ENCODE measurements at regions not wholly inside any gene's neighbourhood (a gene's known extent, or its start where the extent isn't known, plus 50 kb on each side); places are given as distances from the start of the nearest gene placed in this dataset.

DNA sequence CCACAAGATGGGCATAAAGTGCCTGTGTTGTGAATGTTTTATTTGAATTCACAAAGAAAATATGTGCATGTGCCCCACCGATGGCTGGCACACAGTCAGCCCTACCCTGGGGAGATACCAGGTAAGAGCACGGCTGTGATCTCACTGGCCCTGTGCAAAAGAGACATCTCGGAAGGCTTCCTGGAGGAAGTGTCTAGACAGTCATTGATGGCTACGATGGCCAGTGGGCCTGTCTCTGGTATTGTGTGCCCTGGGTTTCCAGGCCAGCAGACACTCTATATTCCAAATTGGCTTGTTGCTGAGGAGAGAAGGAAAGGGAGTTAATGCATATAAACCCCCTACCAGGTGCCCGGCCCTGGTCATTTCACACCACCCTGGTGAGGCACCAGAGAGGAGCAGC, 211.7 kb downstream of the GLI2 start (continued):
- TF ChIP-seq ZNF263 (CRISPR knock-in tag; IDR thresholded peaks at IDR 0.05; ENCODE audit: low read depth) (no peak), CREM (CRISPR knock-in tag; IDR thresholded peaks at IDR 0.05) (no peak), ATF1 (CRISPR knock-in tag; IDR thresholded peaks at IDR 0.05) (no peak)
- TF ChIP-seq, protein P1, sequence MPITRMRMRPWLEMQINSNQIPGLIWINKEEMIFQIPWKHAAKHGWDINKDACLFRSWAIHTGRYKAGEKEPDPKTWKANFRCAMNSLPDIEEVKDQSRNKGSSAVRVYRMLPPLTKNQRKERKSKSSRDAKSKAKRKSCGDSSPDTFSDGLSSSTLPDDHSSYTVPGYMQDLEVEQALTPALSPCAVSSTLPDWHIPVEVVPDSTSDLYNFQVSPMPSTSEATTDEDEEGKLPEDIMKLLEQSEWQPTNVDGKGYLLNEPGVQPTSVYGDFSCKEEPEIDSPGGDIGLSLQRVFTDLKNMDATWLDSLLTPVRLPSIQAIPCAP (CRISPR knock-in tag; IDR thresholded peaks at IDR 0.05), result no peak

DNA sequence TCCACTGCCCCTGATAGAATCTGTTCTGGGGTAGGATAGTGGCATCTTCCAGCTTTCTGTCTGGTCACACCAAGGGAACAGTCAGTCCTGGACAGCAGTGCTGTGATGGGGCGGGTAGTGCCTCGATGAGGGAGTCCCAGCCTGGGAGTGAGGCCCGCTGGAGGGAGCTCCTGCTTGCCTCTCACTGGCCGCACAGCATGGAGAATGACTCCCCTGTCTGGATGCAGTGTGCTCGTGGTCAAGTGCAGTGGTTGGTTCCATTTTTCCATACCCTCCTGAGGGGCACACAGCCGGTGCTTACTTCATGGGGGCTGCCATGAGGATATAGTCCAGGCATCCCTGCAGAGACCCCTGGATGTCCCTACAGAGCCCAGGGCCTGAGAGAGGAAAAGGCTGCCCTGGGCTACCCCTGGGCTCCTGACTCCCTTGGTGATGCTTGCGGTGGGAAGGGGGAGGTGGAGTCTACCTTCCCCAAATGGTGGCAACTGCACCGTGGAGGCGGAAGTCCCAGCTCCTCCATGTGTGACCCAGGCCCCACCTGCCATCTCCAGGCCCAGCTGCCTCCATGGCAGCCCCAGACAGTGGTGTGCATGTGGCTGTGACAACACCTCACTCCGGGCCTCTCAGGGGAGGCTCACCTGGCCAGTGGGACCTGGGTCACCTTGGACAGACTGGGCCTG, 212.5 kb downstream of the GLI2 start:
- TF ChIP-seq ELF4 (CRISPR knock-in tag; IDR thresholded peaks at IDR 0.05; ENCODE audit: low read depth) (no peak), NR1H2 (CRISPR knock-in tag; IDR thresholded peaks at IDR 0.05) (no peak), NFYB (CRISPR knock-in tag; conservative IDR thresholded peaks at IDR 0.05; ENCODE audit: low read depth) (no peak), ZNF138 (CRISPR knock-in tag; conservative IDR thresholded peaks at IDR 0.05) (no peak), ZNF423 (CRISPR knock-in tag; IDR thresholded peaks at IDR 0.05) (no peak)
- TF ChIP-seq, protein P2, sequence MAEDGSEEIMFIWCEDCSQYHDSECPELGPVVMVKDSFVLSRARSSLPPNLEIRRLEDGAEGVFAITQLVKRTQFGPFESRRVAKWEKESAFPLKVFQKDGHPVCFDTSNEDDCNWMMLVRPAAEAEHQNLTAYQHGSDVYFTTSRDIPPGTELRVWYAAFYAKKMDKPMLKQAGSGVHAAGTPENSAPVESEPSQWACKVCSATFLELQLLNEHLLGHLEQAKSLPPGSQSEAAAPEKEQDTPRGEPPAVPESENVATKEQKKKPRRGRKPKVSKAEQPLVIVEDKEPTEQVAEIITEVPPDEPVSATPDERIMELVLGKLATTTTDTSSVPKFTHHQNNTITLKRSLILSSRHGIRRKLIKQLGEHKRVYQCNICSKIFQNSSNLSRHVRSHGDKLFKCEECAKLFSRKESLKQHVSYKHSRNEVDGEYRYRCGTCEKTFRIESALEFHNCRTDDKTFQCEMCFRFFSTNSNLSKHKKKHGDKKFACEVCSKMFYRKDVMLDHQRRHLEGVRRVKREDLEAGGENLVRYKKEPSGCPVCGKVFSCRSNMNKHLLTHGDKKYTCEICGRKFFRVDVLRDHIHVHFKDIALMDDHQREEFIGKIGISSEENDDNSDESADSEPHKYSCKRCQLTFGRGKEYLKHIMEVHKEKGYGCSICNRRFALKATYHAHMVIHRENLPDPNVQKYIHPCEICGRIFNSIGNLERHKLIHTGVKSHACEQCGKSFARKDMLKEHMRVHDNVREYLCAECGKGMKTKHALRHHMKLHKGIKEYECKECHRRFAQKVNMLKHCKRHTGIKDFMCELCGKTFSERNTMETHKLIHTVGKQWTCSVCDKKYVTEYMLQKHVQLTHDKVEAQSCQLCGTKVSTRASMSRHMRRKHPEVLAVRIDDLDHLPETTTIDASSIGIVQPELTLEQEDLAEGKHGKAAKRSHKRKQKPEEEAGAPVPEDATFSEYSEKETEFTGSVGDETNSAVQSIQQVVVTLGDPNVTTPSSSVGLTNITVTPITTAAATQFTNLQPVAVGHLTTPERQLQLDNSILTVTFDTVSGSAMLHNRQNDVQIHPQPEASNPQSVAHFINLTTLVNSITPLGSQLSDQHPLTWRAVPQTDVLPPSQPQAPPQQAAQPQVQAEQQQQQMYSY (CRISPR knock-in tag; IDR thresholded peaks at IDR 0.05), result no peak
- TF ChIP-seq, protein P3, sequence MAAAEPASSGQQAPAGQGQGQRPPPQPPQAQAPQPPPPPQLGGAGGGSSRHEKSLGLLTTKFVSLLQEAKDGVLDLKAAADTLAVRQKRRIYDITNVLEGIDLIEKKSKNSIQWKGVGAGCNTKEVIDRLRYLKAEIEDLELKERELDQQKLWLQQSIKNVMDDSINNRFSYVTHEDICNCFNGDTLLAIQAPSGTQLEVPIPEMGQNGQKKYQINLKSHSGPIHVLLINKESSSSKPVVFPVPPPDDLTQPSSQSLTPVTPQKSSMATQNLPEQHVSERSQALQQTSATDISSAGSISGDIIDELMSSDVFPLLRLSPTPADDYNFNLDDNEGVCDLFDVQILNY (CRISPR knock-in tag; IDR thresholded peaks at IDR 0.05), result no peak
- no peak for ATAC-seq
- H3K4me1 Mint-ChIP-seq, result no peaks in the 10 kb centered on the region; the same call in 1 of the 2 replicates
- H3K27ac Mint-ChIP-seq, result no peak overlapping the region
- no peak overlapping the region for H3K4me3 Mint-ChIP-seq
- CTCF ChIA-PET, result interaction anchor here (1.3 to 1.8 kb wide), 3 partner anchors 11 to 252 kb away, joined by 3 to 11 read pairs (median 4); no protein-coding TSS in a partner anchor
- POLR2A ChIA-PET, result no interaction called here
- peaks cover 1% of the 10 kb centered on the region for H3K36me3 Mint-ChIP-seq
- DNase-seq (ENCODE audit: low spot score), result no peak
- no peaks in the 10 kb centered on the region for H3K9me3 Mint-ChIP-seq
- H3K27me3 Mint-ChIP-seq (ENCODE audit: low read depth), result no peaks in the 10 kb centered on the region

DNA sequence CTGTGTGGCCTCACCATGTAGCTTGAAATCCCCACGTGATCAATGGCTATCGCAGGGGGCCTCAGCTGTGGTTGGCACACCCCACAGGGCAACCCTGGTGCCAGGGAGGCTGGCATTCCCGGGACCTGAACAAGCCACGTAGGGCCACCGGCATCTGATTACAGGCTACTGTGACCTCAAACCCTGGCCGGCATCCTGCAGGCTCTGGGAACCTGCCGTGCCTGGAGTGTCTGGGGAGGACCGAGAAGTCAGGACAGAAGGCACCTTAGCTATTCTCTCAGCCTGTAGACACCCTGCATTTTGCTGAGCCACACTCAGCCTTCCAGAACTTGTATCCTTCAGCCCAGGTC, 213.0 kb downstream of the GLI2 start:
- H3K4me3 Mint-ChIP-seq, result no peak overlapping the region
- ATAC-seq (no peak), DNase-seq (ENCODE audit: low spot score) (no peak)
- no peaks in the 10 kb centered on the region for H3K9me3 Mint-ChIP-seq
- H3K36me3 Mint-ChIP-seq, result no peaks in the 10 kb centered on the region; the same call in 1 of the 2 replicates
- CTCF ChIA-PET, result interaction anchor here (1.2 to 1.8 kb wide), 4 partner anchors 10 to 253 kb away, joined by 3 to 11 read pairs (median 4); no protein-coding TSS in a partner anchor
- no peaks in the 10 kb centered on the region for H3K27me3 Mint-ChIP-seq (ENCODE audit: low read depth)
- POLR2A ChIA-PET, result no interaction called here
- no peak overlapping the region for H3K27ac Mint-ChIP-seq
- no peaks in the 10 kb centered on the region; the same call in 1 of the 2 replicates for H3K4me1 Mint-ChIP-seq
- TF ChIP-seq MXD4 (CRISPR knock-in tag; IDR thresholded peaks at IDR 0.05; ENCODE audit: borderline replicate concordance), result no peak
- TF ChIP-seq, protein P4, sequence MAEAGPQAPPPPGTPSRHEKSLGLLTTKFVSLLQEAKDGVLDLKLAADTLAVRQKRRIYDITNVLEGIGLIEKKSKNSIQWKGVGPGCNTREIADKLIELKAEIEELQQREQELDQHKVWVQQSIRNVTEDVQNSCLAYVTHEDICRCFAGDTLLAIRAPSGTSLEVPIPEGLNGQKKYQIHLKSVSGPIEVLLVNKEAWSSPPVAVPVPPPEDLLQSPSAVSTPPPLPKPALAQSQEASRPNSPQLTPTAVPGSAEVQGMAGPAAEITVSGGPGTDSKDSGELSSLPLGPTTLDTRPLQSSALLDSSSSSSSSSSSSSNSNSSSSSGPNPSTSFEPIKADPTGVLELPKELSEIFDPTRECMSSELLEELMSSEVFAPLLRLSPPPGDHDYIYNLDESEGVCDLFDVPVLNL (CRISPR knock-in tag; IDR thresholded peaks at IDR 0.05; ENCODE audit: borderline replicate concordance, low read depth), result no peak
- no peak for TF ChIP-seq ZNF671 (CRISPR knock-in tag; IDR thresholded peaks at IDR 0.05)
- TF ChIP-seq, protein P5, sequence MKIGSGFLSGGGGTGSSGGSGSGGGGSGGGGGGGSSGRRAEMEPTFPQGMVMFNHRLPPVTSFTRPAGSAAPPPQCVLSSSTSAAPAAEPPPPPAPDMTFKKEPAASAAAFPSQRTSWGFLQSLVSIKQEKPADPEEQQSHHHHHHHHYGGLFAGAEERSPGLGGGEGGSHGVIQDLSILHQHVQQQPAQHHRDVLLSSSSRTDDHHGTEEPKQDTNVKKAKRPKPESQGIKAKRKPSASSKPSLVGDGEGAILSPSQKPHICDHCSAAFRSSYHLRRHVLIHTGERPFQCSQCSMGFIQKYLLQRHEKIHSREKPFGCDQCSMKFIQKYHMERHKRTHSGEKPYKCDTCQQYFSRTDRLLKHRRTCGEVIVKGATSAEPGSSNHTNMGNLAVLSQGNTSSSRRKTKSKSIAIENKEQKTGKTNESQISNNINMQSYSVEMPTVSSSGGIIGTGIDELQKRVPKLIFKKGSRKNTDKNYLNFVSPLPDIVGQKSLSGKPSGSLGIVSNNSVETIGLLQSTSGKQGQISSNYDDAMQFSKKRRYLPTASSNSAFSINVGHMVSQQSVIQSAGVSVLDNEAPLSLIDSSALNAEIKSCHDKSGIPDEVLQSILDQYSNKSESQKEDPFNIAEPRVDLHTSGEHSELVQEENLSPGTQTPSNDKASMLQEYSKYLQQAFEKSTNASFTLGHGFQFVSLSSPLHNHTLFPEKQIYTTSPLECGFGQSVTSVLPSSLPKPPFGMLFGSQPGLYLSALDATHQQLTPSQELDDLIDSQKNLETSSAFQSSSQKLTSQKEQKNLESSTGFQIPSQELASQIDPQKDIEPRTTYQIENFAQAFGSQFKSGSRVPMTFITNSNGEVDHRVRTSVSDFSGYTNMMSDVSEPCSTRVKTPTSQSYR (CRISPR knock-in tag; IDR thresholded peaks at IDR 0.05), result no peak
- TF ChIP-seq TEAD4 (CRISPR knock-in tag; IDR thresholded peaks at IDR 0.05), result no peak
- TF ChIP-seq ETV6 (CRISPR knock-in tag; IDR thresholded peaks at IDR 0.05), result no peak
- TF ChIP-seq, protein P6, sequence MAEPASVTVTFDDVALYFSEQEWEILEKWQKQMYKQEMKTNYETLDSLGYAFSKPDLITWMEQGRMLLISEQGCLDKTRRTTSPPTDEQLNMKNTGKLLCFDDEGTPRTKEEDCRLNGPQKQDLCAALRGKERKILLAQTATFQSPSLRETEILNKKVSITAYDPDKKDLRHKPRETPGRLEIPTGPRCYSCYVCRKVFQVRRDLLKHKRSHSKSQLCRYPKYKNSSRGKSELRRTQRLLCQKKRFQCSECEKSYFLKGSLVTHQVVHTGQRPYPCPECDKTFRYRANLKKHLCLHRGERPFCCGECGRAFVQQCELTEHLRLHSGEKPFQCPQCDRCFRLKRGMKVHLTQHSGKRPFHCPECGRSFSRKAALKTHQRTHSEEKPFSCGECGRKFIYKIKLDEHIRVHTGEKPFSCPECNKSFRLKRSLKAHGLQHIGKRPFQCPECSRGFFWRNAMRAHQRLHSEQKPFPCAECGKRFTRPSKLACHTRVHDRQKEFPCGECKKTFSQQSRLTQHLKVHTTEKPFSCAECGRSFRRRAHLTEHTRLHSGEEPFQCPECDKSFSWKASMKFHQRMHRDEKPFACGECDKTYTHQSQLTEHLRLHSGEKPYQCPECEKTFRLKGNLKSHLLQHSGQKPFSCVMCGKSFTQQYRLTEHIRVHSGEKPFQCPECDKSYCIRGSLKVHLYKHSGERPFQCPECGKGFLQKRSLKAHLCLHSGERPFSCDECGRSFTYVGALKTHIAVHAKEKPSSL (CRISPR knock-in tag; conservative IDR thresholded peaks at IDR 0.05), result no peak
- TF ChIP-seq HMGA2 (CRISPR knock-in tag; IDR thresholded peaks at IDR 0.05), result no peak
- no peak for TF ChIP-seq ZNF423 (CRISPR knock-in tag; IDR thresholded peaks at IDR 0.05)
- no peak for TF ChIP-seq ZNF263 (CRISPR knock-in tag; IDR thresholded peaks at IDR 0.05; ENCODE audit: low read depth)
